Kidney (tissue), 13 donors: ENCODE measurements at regions not wholly inside any gene's neighbourhood (a gene's known extent, or its start where the extent isn't known, plus 50 kb on each side); places are given as distances from the start of the nearest gene placed in this dataset.
A peak's percentile ranks its signal among the peaks of the same experiment; 100 is the strongest.

Experiments used
- DNase-seq, 5 donors: peaks; one replicate each; pipeline ENCODE4 v3.0.0-alpha.2; 2013 to 2020
- FAIRE-seq: peaks from 2 replicates; lab custom pipeline; 2012; peaks lifted over from hg19 to GRCh38; lab: Jason Lieb, UNC
- H3K27ac ChIP-seq, 2 donors: one replicate each; pipeline ENCODE4 v1.7.0; 2013; ENCODE audit warnings: low read depth in 2 of 2, low read length in 2 of 2, inconsistent platforms in 1 of 2
- H3K27me3 ChIP-seq: one replicate; pipeline ENCODE4 v1.7.1; 2013; ENCODE audit warnings: low read length, inconsistent platforms; ENCODE audit not compliant: control insufficient read depth, insufficient read depth
- H3K36me3 ChIP-seq, 3 donors: one replicate each; pipeline versions ENCODE4 v1.7.0 to v1.7.1; 2013; ENCODE audit warnings: low read length in 3 of 3, control low read depth in 1 of 3, inconsistent platforms in 1 of 3; ENCODE audit not compliant: insufficient read depth in 3 of 3, control insufficient read depth in 2 of 3
- H3K4me1 ChIP-seq, 3 donors: one replicate each; pipeline versions ENCODE4 v1.7.0 to v1.7.1; 2013; ENCODE audit warnings: low read length in 3 of 3, inconsistent platforms in 1 of 3, low read depth in 1 of 3; ENCODE audit not compliant: control insufficient read depth in 2 of 3, insufficient read depth in 2 of 3
- H3K4me3 ChIP-seq, 3 donors: one replicate each; pipeline versions ENCODE4 v1.7.0 to v1.8.1; 2013; ENCODE audit warnings: low read length in 3 of 3, control low read depth in 1 of 3, inconsistent platforms in 1 of 3
- H3K9ac ChIP-seq, 3 donors: one replicate each; pipeline versions ENCODE4 v1.7.0 to v1.7.1; 2013; ENCODE audit warnings: low read length in 3 of 3, control low read depth in 1 of 3, inconsistent platforms in 1 of 3
- H3K9me3 ChIP-seq, 3 donors: one replicate each; pipeline versions ENCODE4 v1.7.0 to v1.7.1; 2013; ENCODE audit warnings: low read length in 3 of 3, control low read depth in 1 of 3, inconsistent platforms in 1 of 3; ENCODE audit not compliant: control insufficient read depth in 2 of 3, insufficient read depth in 1 of 3
- CTCF ChIP-seq: IDR thresholded peaks from 3 replicates; pipeline ENCODE4 v1.5.1; 2012; ENCODE audit warnings: mild to moderate bottlenecking, moderate library complexity, borderline replicate concordance; ENCODE audit not compliant: insufficient read depth; ENCODE audit errors: extremely low read depth
- intact Hi-C: fragments of 100-400 bp; cut with DNase I; formaldehyde crosslinking; loops from one replicate; pipeline ENCODE4 v1.11.1; 2022
- donor health status: control.
- donor health status: control.
- donor health status: control.
- donor health status: control.
- donor health status: control.
- donor health status: DM: yes; HTN: yes; CAD: no.
- donor health status: Normal renal cell carcinoma (clear cell type).

- Histone ChIP-seq H3K9ac (no peak overlapping the region), H3K27ac (no peak overlapping the region), H3K4me3 (no peak overlapping the region), H3K36me3 (no peaks in the 10 kb centered on the region), H3K9me3 (no peaks in the 10 kb centered on the region), H3K4me1 (no peaks in the 10 kb centered on the region), H3K27me3 (no peaks in the 10 kb centered on the region)
- FAIRE-seq (peak; percentile 29), DNase-seq (no peak)
- no peak for TF ChIP-seq CTCF
- intact Hi-C loops = no loop called here
Measured at GRCh38 chrX:39029221-39029620, 228.0 kb downstream of the MID1IP1 start.

- Histone ChIP-seq H3K27me3 (no peaks in the 10 kb centered on the region), H3K27ac (no peak overlapping the region), H3K9ac (no peak overlapping the region), H3K4me3 (no peak overlapping the region), H3K4me1 (no peaks in the 10 kb centered on the region), H3K9me3 (no peaks in the 10 kb centered on the region), H3K36me3 (no peaks in the 10 kb centered on the region)
- no peak for DNase-seq
- FAIRE-seq = no peak
- intact Hi-C loops = no loop called here
- no peak for TF ChIP-seq CTCF
Measured at GRCh38 chrX:39030636-39031035, 229.4 kb downstream of the MID1IP1 start.

- Histone ChIP-seq H3K36me3 (no peaks in the 10 kb centered on the region), H3K27me3 (no peaks in the 10 kb centered on the region), H3K9me3 (no peaks in the 10 kb centered on the region), H3K27ac (no peak overlapping the region), H3K4me1 (peaks cover 0 to 6% (median 0%) of the 10 kb centered on the region in 3 donors), H3K4me3 (no peak overlapping the region), H3K9ac (no peak overlapping the region)
- intact Hi-C loops = no loop called here
- no peak for TF ChIP-seq CTCF
- FAIRE-seq (no peak), DNase-seq (no peak)
Measured at GRCh38 chrX:39039890-39040289, 238.6 kb downstream of the MID1IP1 start.

GRCh38 chrX:39043838-39044550 lies 242.7 kb downstream of the MID1IP1 start:
- peak overlapping the region in 1 of 2 donors; percentile 22 for H3K27ac ChIP-seq

More at GRCh38 chrX:39043838-39044550, 242.7 kb downstream of the MID1IP1 start:
- intact Hi-C loops = no loop called here
- Histone ChIP-seq H3K9ac (no peak overlapping the region), H3K9me3 (no peaks in the 10 kb centered on the region), H3K4me1 (peaks cover 0 to 6% (median 0%) of the 10 kb centered on the region in 3 donors), H3K27me3 (no peaks in the 10 kb centered on the region), H3K36me3 (no peaks in the 10 kb centered on the region), H3K4me3 (peak overlapping the region in 1 of 3 donors; percentile 39)
- DNase-seq (no peak), FAIRE-seq (peak; percentile 90)
- no peak for TF ChIP-seq CTCF
